COLO668 (cell line): ENCODE measurements at regions not wholly inside any gene's neighbourhood (a gene's known extent, or its start where the extent isn't known, plus 50 kb on each side); places are given as distances from the start of the nearest gene placed in this dataset.
"Not testable (repeated sequence)": the region's sequence is repeated elsewhere in the genome, so short reads cannot be mapped to it uniquely, and the experiment has no call there.

Source experiments
- DNase-seq: peaks from one replicate; lab custom pipeline; 2025; ENCODE audit not compliant: unreplicated experiment; lab: John Stamatoyannopoulos, UW

DNA sequence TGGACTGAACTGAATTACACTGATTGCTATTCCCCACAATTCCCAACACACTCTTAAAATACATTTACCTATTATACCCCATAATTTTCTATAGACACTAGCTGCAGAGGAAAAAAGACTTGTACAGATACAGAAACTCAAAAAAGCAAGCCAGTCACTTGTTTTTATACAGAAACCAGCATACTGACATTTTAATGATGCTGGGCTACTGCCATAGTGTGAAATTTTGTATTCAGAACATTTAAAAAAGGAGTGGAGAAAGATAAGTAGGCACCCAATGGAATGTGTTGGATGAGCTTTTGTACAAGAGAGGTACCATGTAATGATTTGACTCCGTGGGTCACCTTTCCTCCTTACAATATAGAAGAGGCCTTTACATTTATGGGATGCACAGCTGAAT, 740.1 kb downstream of the PLCL1 start:
- no peak for DNase-seq

DNA sequence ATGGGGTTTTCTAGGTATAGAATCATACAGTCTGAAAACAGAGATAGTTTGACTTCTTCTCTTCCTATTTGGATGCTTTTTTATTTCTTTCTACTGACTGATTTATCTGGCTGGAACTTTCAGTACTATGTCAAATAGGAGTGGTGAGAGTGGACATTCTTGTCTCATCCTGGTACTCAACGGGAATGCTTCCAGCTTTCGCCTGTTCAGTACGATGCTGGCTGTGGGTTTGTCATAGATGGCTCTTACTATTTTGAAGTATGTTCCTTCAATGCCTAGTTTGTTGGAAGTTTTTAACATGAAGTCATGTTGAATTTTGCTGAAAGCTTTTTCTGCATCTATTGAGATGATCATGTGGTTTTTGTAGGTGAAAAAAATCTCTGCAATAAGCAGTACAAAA, 730.4 kb downstream of the PLCL1 start:
- DNase-seq, result no peak

GRCh38 chr2:198525211-198525969, 721.0 kb downstream of the PLCL1 start:
- no peak for DNase-seq

DNA sequence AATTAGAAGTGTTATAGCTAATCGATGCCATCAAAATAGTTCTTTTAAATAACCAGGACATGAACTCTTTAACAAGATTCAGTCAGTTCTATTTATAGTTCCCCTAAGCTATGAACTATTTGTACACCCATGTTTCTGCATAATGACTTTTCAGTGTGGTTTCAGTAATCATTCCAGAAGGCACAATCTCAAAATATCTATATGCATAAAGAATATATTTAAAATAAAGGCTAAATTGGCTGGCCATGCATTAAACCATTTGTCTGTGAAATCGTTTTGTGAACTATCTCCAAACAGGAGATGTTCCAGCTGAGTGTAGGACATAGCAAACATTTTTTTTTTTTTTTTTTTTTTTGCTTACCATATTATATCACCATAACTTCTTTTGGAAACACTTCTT, 719.3 kb downstream of the PLCL1 start:
- no peak for DNase-seq

DNA sequence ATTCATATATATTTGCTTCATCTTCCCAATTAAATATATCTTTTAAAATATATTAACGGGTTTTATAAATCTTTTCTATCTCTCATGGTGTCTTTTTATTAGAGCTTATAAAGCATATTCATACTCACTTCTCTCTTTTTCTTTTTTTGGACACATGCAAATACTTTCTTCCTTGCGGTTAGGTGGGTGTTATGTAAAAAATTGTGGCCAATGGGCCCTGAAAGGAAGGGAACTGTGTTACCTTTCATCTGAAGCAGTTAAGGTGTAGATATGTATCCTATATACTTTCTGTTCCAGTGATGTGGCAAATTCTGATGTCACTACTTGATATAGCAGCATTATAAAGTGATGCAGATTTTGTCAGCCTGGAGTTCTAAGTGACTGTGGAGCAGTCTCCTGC, 714.5 kb downstream of the PLCL1 start:
- no peak for DNase-seq

DNA sequence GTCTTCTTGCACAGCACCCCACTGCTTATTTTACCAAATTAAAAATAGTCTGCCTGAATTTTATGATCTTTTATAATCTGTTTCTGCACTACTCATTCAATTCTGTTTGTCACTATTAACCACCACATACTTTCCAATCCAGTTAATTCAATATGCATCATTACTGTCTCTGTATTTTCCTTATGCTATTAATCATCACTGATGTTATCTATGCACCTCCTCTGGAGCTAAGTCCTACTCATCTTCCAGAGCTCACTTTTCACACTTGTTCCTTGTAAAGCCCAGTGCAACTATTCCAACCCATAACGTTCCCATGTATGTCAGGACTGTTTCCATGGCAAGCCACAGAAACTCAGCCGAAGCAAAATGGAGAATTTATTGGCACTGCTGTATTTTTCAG, 713.6 kb downstream of the PLCL1 start:
- DNase-seq, result no peak

- not testable (repeated sequence) for DNase-seq
Observed at GRCh38 chr2:198508610-198509009, 704.2 kb downstream of the PLCL1 start.

- DNase-seq, result no peak
Observed at GRCh38 chr2:198499539-198499938, 695.1 kb downstream of the PLCL1 start.

DNA sequence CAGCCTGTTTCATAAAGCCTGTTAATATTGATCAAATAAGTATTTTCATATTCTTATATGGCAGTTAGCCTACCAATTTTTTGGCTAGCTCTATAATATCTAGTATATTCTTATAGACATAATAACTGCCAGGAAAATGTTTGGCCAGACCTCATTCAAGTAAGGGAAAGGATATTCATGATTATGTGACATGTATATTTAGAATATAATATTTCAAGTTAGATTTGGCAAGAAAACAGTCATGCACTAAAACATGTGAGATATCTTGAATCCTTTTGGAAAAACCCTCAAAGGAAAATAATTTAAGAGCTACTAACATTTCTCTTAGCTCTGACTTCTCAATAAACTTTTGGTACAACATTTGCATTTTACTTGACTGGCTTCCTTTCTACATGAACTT, 694.1 kb downstream of the PLCL1 start:
- DNase-seq, result no peak

DNA sequence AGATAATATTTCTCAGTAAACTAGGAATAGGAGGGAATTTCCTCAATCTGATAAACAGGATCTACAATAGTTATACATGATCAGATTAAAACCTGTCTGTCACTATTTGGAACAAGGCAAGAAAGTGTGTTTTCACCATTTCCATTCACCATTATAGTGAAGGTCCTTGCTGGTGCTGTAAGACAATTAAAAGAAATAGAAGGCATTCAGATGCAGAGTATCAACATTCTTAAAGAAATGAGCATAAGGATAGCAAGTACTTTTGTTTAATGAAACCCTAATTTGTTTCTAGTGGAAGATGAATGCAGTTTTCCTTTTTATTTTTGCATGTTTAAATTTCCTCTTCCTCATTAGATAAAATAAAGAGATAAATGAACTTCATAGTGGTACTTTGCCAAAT, 693.7 kb downstream of the PLCL1 start:
- DNase-seq, result no peak

DNA sequence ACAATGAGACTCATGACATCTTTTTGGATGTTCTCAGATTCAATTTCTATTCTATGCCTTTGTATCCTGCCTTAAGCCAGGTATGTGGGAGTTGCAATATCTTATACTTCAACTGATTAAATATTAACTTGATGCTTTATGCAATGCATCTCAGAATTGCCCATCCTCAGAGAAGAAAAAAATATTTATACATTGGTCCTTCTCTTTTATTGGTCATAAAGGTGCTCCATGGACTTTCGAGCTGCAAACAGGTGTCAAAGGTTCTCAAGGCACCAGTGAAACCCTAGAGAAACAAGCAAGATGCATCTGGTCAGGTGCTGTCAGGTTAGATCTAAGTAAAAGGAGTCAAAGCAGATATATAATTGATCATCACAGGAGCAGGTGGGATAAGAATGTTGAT, 690.5 kb downstream of the PLCL1 start:
- no peak for DNase-seq

GRCh38 chr2:198490748-198491147, 686.4 kb downstream of the PLCL1 start:
- no peak for DNase-seq

DNA sequence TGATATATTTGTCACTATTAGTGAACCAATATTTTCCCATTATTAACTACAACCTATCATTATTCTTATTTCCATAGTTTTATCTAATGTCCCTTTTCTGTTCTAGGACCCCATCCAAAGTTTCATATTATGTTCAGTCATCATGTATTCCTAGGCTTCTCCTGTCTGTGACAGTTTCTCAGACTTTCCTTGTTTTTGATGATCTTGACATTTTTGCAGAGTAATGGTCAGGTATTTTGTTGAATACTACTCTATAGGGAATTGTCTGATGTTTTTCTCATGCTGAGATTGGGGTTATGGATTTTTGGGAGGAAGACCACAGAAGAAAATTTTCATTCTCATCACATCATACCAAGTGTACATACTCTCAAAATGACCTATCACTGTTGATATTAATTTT, 684.6 kb downstream of the PLCL1 start:
- DNase-seq, result no peak

GRCh38 chr2:198483051-198483450, 678.7 kb downstream of the PLCL1 start:
- DNase-seq, result no peak

GRCh38 chr2:198479065-198479464, 674.7 kb downstream of the PLCL1 start:
- DNase-seq, result no peak

- DNase-seq, result no peak
Observed at GRCh38 chr2:198478361-198478760, 674.0 kb downstream of the PLCL1 start.

DNA sequence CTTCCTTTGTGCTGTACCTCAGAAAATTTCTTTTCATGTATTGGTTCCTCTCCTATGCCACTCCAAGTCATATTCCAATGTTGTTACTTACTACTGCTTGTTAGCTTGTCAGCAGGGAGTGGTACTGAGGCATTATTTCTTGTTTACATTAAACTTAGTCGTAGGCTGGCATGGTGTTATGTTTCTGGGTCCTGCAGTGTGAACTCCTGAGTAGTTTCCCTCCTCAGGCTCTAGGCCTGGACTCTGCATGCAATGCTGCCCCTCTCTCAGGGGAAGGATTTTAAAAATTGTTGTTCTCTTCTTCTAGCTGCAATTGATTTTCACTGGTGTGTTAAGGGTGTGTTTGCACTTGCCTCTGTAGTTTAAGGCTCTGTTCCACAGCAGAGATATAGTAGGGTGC, 671.6 kb downstream of the PLCL1 start:
- no peak for DNase-seq

GRCh38 chr2:198471291-198471690, 666.9 kb downstream of the PLCL1 start:
- DNase-seq, result no peak

GRCh38 chr2:198468136-198468535, 663.7 kb downstream of the PLCL1 start:
- no peak for DNase-seq

DNA sequence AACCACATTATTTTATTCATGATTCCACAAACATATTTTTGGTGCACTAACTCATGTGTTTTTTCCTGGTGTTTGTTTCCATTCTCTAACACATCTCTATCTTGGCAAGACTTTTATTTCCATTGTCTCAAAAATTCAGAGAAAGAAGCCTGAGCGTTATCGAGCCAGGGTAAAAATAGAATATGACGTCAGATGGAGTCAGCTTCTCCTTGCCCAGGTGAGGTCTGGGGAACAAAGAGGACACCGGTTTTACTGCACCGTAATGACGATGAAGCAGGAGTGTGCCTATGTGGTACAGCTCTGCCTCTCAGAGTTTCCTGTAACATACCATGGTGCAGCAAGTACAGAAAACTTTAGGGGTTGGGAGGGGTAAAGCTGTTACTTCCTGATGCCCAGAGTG, 661.6 kb downstream of the PLCL1 start:
- DNase-seq, result no peak

- no peak for DNase-seq
Observed at GRCh38 chr2:198456418-198456817, 652.0 kb downstream of the PLCL1 start.

DNA sequence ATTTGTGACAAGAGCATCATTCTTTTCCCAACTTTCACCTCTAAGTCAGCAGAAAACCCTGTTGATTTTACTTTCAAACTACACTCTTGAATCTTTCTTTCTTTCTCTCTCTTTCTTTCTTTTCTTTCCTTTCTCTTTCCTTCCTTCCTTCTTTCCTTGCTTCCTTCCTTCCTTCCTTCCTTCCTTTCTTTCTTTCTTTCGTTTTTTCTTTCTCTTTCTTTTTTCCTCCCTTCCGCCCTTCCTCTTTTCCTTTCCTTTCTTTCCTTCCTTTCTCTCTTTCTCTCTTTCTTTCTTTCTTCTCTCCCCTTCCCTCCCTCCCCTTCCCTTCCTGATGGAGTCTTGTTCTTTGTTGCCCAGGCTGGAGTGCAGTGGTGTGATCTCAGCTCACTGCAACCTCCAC, 649.5 kb downstream of the PLCL1 start:
- DNase-seq, result no peak

DNA sequence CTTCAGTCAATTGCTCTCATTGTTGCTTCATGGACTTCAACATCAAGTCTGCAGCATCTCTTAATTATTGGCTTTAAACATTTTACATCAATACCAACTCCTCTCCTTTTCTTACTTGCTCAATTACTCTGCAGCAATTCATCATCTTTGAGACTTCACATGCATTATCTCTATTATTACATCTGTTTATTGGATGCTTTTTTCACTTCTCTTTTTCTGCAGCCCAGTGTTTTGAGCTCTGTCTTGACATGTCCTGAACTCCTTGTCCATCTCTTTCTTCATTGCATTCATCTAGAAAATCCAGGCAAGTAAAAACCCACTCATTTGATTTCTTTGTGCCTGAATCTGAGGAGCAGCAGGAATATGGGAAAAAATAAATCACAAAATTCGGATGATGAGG, 647.9 kb downstream of the PLCL1 start:
- DNase-seq, result no peak
